GM12878 (cell line): ENCODE measurements at regions not wholly inside any gene's neighbourhood (a gene's known extent, or its start where the extent isn't known, plus 50 kb on each side); places are given as distances from the start of the nearest gene placed in this dataset.

Source experiments
- ATAC-seq: fragments of 200-7000 bp; cut with Tn5 transposase; 3 replicates; pipeline ENCODE4 v1.9.1; 2020; ENCODE audit warnings: mild to moderate bottlenecking, moderate library complexity
- BruUV-seq: library from RNA; stranded (reverse); fragments of 400-500 nt; replicated peaks from 2 replicates; lab custom pipeline; 2021; lab: Mats Ljungman, UMichigan
- CTCF ChIA-PET: fragments of 300-600 bp; sonication (Branson Sonifier 250); formaldehyde crosslinking; extraction: SDS; loops from one replicate; lab custom pipeline; 2021; ENCODE audit warnings: inconsistent platforms; lab: Yijun Ruan, JAX
- POLR2A ChIA-PET: fragments of 350-600 bp; formaldehyde crosslinking; extraction: SDS; loops from one replicate; lab custom pipeline; 2021; ENCODE audit warnings: inconsistent platforms; lab: Charles Lee
- RAD21 ChIA-PET: fragments of 300-600 bp; sonication (Branson Sonifier 250); formaldehyde crosslinking; loops from one replicate; lab custom pipeline; 2023; ENCODE audit warnings: antibody characterized with exemption; ENCODE audit not compliant: unreplicated experiment; lab: Charles Lee
- SMC1A ChIA-PET: fragments of 300-600 bp; sonication (Branson Sonifier 250); formaldehyde crosslinking; loops from one replicate; lab custom pipeline; 2023; ENCODE audit not compliant: unreplicated experiment, uncharacterized antibody; lab: Charles Lee
- DNase-seq: peaks from one replicate; pipeline ENCODE4 v3.0.0-alpha.2; 2011; ENCODE audit warnings: low read depth, low spot score
- FAIRE-seq: peaks from 3 replicates; lab custom pipeline; 2011; peaks lifted over from hg19 to GRCh38; lab: Jason Lieb, UNC
- H2AFZ ChIP-seq: 2 replicates; pipeline ENCODE4 v1.6.0; 2011; ENCODE audit warnings: low read depth, low read length, control low read depth; ENCODE audit not compliant: control insufficient read depth
- H3K27ac ChIP-seq: 2 replicates; pipeline ENCODE4 v1.5.1; 2011; ENCODE audit warnings: control low read depth; ENCODE audit not compliant: control insufficient read depth, insufficient read depth
- H3K27me3 ChIP-seq, 2 experiments: replicated peaks in 1 of 2; 2 replicates each; pipeline versions ENCODE4 v1.6.0 to v1.6.1; 2011; ENCODE audit warnings: low read length in 1 of 2; ENCODE audit not compliant: control insufficient read depth in 2 of 2, insufficient read depth in 2 of 2
- H3K36me3 ChIP-seq, 2 experiments: 2 replicates each; pipeline ENCODE4 v1.5.1; 2011; ENCODE audit warnings: low read length in 1 of 2; ENCODE audit not compliant: control insufficient read depth in 2 of 2, insufficient read depth in 2 of 2
- H3K4me1 ChIP-seq: 2 replicates; pipeline ENCODE4 v1.6.1; 2011; ENCODE audit warnings: mild to moderate bottlenecking, low read length, moderate library complexity, mixed read lengths; ENCODE audit not compliant: control insufficient read depth, insufficient read depth
- H3K4me2 ChIP-seq: 2 replicates; pipeline ENCODE4 v1.6.0; 2011; ENCODE audit warnings: control low read depth; ENCODE audit not compliant: control insufficient read depth, insufficient read depth
- H3K4me3 ChIP-seq: fragments of 200-600 bp; sonication (generic); 2 replicates; pipeline ENCODE4 v1.5.1; 2016
- H3K79me2 ChIP-seq: 2 replicates; pipeline ENCODE4 v1.6.0; 2011; ENCODE audit warnings: low read length; ENCODE audit not compliant: control insufficient read depth, insufficient read depth
- H3K9ac ChIP-seq: 2 replicates; pipeline ENCODE4 v1.8.0; 2011; ENCODE audit warnings: low read length, control low read depth, mixed read lengths; ENCODE audit not compliant: control insufficient read depth, insufficient read depth
- H3K9me3 ChIP-seq: replicated peaks from 3 replicates; pipeline ENCODE4 v1.5.1; 2011; ENCODE audit warnings: mild to moderate bottlenecking, low read length; ENCODE audit not compliant: control insufficient read depth, insufficient read depth
- H4K20me1 ChIP-seq: 2 replicates; pipeline ENCODE4 v1.6.0; 2011; ENCODE audit not compliant: control insufficient read depth, insufficient read depth
- ASH2L ChIP-seq: fragments of 300-600, 200-600 bp; sonication (generic); IDR thresholded peaks from 2 replicates; pipeline ENCODE4 v1.6.1; 2017; ENCODE audit warnings: low read depth, mild to moderate bottlenecking, borderline replicate concordance
- CHD2 ChIP-seq: IDR thresholded peaks from 2 replicates; pipeline ENCODE4 v1.6.1; 2011; ENCODE audit warnings: low read depth, low read length, improper control_type of control experiment, borderline replicate concordance
- FOXM1 ChIP-seq: IDR thresholded peaks from 2 replicates; pipeline ENCODE4 v1.6.1; 2012; ENCODE audit warnings: low read depth, mild to moderate bottlenecking, inconsistent platforms, low read length, moderate library complexity
- GATAD2B ChIP-seq: fragments of 450-650 bp; conservative IDR thresholded peaks from 2 replicates; pipeline ENCODE4 v1.6.1; 2017; ENCODE audit warnings: low read depth, mild to moderate bottlenecking, moderate library complexity
- KLF5 ChIP-seq: fragments of 450-650 bp; IDR thresholded peaks from 2 replicates; pipeline ENCODE4 v1.6.1; 2014; ENCODE audit warnings: mild to moderate bottlenecking; ENCODE audit not compliant: partially characterized antibody
- LARP7 ChIP-seq: fragments of 450-650 bp; IDR thresholded peaks from 2 replicates; pipeline ENCODE4 v1.6.1; 2017; ENCODE audit warnings: mild to moderate bottlenecking
- MYC ChIP-seq: IDR thresholded peaks from 2 replicates; pipeline ENCODE4 v1.6.1; 2011; ENCODE audit warnings: mild to moderate bottlenecking, low read length, moderate library complexity, inconsistent platforms; ENCODE audit not compliant: insufficient read depth, insufficient replicate concordance, insufficient read length, severe bottlenecking
- NR2F1 ChIP-seq: fragments of 450-650 bp; conservative IDR thresholded peaks from 2 replicates; pipeline ENCODE4 v1.6.1; 2017; ENCODE audit warnings: mild to moderate bottlenecking
- POLR2AphosphoS5 ChIP-seq: IDR thresholded peaks from 2 replicates; pipeline ENCODE4 v1.6.1; 2011; ENCODE audit warnings: mild to moderate bottlenecking, low read length, inconsistent platforms
- RAD21 ChIP-seq: IDR thresholded peaks from 2 replicates; pipeline ENCODE4 v1.6.1; 2011; ENCODE audit warnings: mild to moderate bottlenecking, low read depth, low read length, moderate library complexity; ENCODE audit not compliant: insufficient read depth
- RFX5 ChIP-seq: IDR thresholded peaks from 2 replicates; pipeline ENCODE4 v1.6.1; 2011; ENCODE audit warnings: low read depth, low read length, improper control_type of control experiment
- TAF1 ChIP-seq: IDR thresholded peaks from 2 replicates; pipeline ENCODE4 v1.6.1; 2011; ENCODE audit warnings: mild to moderate bottlenecking, low read depth, low read length, borderline replicate concordance
- TARDBP ChIP-seq: IDR thresholded peaks from 2 replicates; pipeline ENCODE4 v1.6.1; 2016; ENCODE audit warnings: borderline replicate concordance
- TCF12 ChIP-seq: IDR thresholded peaks from 2 replicates; pipeline ENCODE4 v1.6.1; 2011; ENCODE audit warnings: low read depth, mild to moderate bottlenecking, low read length
- ZNF24 ChIP-seq: fragments of 450-650 bp; IDR thresholded peaks from 2 replicates; pipeline ENCODE4 v1.6.1; 2017; ENCODE audit warnings: antibody characterized with exemption, mild to moderate bottlenecking
- WGBS: methylation state at CpG from one replicate; pipeline ENCODE4 v1.1.6; 2016; ENCODE audit warnings: low lambda C conversion rate; ENCODE audit not compliant: insufficient replicate concordance, insufficient coverage; ENCODE audit errors: missing lambda C conversion rate; 5-methylcytosine and 5-hydroxymethylcytosine counted together
- in situ Hi-C: fragments of 300-500 bp; cut with MboI; formaldehyde crosslinking; loops from 9 replicates; pipeline ENCODE4 v1.14.3; 2018; ENCODE audit warnings: mixed read lengths
- intact Hi-C: fragments of 100-400 bp; cut with micrococcal nuclease; formaldehyde crosslinking; loops from one replicate; pipeline ENCODE4 v1.14.2; 2022; ENCODE audit not compliant: unreplicated experiment
- TF ChIP-seq, protein P1 (sequence below): IDR thresholded peaks from 2 replicates; pipeline ENCODE4 v1.6.1; 2012; ENCODE audit warnings: low read length, inconsistent platforms
- TF ChIP-seq, protein P2 (sequence below): fragments of 450-650 bp; IDR thresholded peaks from 2 replicates; pipeline ENCODE4 v1.6.1; 2017; ENCODE audit warnings: mild to moderate bottlenecking, moderate library complexity

DNA sequence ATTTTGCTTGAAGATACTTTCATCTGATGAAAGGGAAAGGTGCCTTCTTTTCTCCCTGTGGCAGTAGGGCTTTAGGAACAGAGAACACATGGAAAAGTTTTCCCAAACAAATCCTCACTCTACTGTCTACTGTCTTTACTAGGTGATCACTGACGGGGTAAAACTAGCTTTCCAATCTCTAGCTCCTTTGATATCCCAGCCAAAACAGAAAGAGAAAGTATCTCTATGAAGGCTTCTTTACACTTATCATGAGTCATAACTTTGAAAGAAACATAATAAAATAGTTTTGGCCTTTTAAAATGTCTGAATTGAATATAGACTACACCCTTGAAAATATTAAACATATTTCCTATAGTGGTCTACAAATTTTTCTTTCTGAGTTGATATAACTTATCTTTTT lies 214.5 kb downstream of the DSEL start:
- FAIRE-seq (no peak), ATAC-seq (no peak), DNase-seq (no peak)
- Histone ChIP-seq H3K36me3 (no peaks in the 10 kb centered on the region), H3K79me2 (no peaks in the 10 kb centered on the region), H3K9ac (no peak overlapping the region), H3K9me3 (no peaks in the 10 kb centered on the region; the same call in 2 of the 3 replicates), H3K27me3 (no peaks in the 10 kb centered on the region), H2AFZ (no peak overlapping the region; the same call in 1 of the 2 replicates), H3K27ac (no peak overlapping the region), H4K20me1 (no peaks in the 10 kb centered on the region), H3K4me3 (no peak overlapping the region), H3K4me1 (no peaks in the 10 kb centered on the region), H3K4me2 (no peak overlapping the region)
- ChIA-PET SMC1A (no interaction called here), CTCF (no interaction called here), POLR2A (no interaction called here), RAD21 (no interaction called here)
- BruUV-seq = no TSS peak
- in situ Hi-C loops (no loop called here), intact Hi-C loops (no loop called here)
- WGBS = 0% methylated on average over 1 of the region's 1 CpG
- TF ChIP-seq KLF5 = no peak
- TF ChIP-seq RFX5 = no peak
- no peak for TF ChIP-seq TARDBP
- TF ChIP-seq POLR2AphosphoS5 = no peak
- no peak for TF ChIP-seq GATAD2B
- TF ChIP-seq ZNF24 = no peak
- TF ChIP-seq ASH2L = no peak
- TF ChIP-seq, protein P1, sequence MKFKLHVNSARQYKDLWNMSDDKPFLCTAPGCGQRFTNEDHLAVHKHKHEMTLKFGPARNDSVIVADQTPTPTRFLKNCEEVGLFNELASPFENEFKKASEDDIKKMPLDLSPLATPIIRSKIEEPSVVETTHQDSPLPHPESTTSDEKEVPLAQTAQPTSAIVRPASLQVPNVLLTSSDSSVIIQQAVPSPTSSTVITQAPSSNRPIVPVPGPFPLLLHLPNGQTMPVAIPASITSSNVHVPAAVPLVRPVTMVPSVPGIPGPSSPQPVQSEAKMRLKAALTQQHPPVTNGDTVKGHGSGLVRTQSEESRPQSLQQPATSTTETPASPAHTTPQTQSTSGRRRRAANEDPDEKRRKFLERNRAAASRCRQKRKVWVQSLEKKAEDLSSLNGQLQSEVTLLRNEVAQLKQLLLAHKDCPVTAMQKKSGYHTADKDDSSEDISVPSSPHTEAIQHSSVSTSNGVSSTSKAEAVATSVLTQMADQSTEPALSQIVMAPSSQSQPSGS = no peak
- TF ChIP-seq TAF1 = no peak
- no peak for TF ChIP-seq CHD2
- no peak for TF ChIP-seq MYC
- TF ChIP-seq LARP7 = no peak
- no peak for TF ChIP-seq FOXM1
- TF ChIP-seq TCF12 = no peak
- TF ChIP-seq NR2F1 = no peak
- TF ChIP-seq RAD21 = no peak
- TF ChIP-seq, protein P2, sequence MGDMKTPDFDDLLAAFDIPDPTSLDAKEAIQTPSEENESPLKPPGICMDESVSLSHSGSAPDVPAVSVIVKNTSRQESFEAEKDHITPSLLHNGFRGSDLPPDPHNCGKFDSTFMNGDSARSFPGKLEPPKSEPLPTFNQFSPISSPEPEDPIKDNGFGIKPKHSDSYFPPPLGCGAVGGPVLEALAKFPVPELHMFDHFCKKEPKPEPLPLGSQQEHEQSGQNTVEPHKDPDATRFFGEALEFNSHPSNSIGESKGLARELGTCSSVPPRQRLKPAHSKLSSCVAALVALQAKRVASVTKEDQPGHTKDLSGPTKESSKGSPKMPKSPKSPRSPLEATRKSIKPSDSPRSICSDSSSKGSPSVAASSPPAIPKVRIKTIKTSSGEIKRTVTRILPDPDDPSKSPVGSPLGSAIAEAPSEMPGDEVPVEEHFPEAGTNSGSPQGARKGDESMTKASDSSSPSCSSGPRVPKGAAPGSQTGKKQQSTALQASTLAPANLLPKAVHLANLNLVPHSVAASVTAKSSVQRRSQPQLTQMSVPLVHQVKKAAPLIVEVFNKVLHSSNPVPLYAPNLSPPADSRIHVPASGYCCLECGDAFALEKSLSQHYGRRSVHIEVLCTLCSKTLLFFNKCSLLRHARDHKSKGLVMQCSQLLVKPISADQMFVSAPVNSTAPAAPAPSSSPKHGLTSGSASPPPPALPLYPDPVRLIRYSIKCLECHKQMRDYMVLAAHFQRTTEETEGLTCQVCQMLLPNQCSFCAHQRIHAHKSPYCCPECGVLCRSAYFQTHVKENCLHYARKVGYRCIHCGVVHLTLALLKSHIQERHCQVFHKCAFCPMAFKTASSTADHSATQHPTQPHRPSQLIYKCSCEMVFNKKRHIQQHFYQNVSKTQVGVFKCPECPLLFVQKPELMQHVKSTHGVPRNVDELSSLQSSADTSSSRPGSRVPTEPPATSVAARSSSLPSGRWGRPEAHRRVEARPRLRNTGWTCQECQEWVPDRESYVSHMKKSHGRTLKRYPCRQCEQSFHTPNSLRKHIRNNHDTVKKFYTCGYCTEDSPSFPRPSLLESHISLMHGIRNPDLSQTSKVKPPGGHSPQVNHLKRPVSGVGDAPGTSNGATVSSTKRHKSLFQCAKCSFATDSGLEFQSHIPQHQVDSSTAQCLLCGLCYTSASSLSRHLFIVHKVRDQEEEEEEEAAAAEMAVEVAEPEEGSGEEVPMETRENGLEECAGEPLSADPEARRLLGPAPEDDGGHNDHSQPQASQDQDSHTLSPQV = no peak
